PC-9 (cell line): ENCODE measurements at regions not wholly inside any gene's neighbourhood (a gene's known extent, or its start where the extent isn't known, plus 50 kb on each side); places are given as distances from the start of the nearest gene placed in this dataset.
A peak's percentile ranks its signal among the peaks of the same experiment; 100 is the strongest.

Experiments
- BruUV-seq: library from RNA; stranded (reverse); fragments of 400-500 nt; replicated peaks from 2 replicates; lab custom pipeline; 2021; lab: Mats Ljungman, UMichigan
- CTCF ChIA-PET: fragments of 300-600 bp; sonication (Branson Sonifier 250); formaldehyde crosslinking; loops from one replicate; lab custom pipeline; 2022; ENCODE audit warnings: antibody characterized with exemption; lab: Charles Lee
- POLR2A ChIA-PET: fragments of 300-600 bp; sonication (Branson Sonifier 250); formaldehyde crosslinking; loops from one replicate; lab custom pipeline; 2022; ENCODE audit warnings: antibody characterized with exemption; ENCODE audit not compliant: unreplicated experiment; lab: Charles Lee
- DNase-seq, 2 experiments: peaks; one replicate each; pipeline versions ENCODE4 v3.0.0 to v3.0.0-alpha.2; 2015 to 2022; ENCODE audit warnings: mixed read lengths in 1 of 2
- H2AFZ ChIP-seq: fragments of 200-600 bp; sonication (generic); 2 replicates; pipeline ENCODE4 v1.8.1; 2017; ENCODE audit warnings: antibody characterized with exemption
- H3F3A ChIP-seq: fragments of 200-600 bp; sonication (generic); 2 replicates; pipeline ENCODE4 v1.8.1; 2017; ENCODE audit warnings: antibody characterized with exemption, mild to moderate bottlenecking, low read depth; ENCODE audit not compliant: insufficient read depth
- H3K27ac ChIP-seq: fragments of 200-600 bp; sonication (generic); 2 replicates; pipeline ENCODE4 v1.6.1; 2016; ENCODE audit warnings: mixed run types
- H3K27me3 ChIP-seq: fragments of 200-600 bp; sonication (generic); 2 replicates; pipeline ENCODE4 v1.6.1; 2016; ENCODE audit warnings: low read depth, mixed run types; ENCODE audit not compliant: insufficient read depth
- H3K36me3 ChIP-seq: fragments of 200-600 bp; sonication (generic); 2 replicates; pipeline ENCODE4 v1.6.1; 2016; ENCODE audit warnings: low read depth, mixed run types
- H3K4me1 ChIP-seq: fragments of 200-600 bp; sonication (generic); replicated peaks from 2 replicates; pipeline ENCODE4 v1.6.1; 2016; ENCODE audit warnings: mixed run types; ENCODE audit not compliant: insufficient read depth
- H3K4me2 ChIP-seq: fragments of 200-600 bp; sonication (generic); 2 replicates; pipeline ENCODE4 v1.6.1; 2017; ENCODE audit warnings: mixed run types
- H3K4me3 ChIP-seq: fragments of 200-600 bp; sonication (generic); 2 replicates; pipeline ENCODE4 v1.6.1; 2016; ENCODE audit warnings: mixed run types
- H3K79me2 ChIP-seq: fragments of 200-600 bp; sonication (generic); 2 replicates; pipeline ENCODE4 v1.6.1; 2017; ENCODE audit warnings: low read depth, mixed run types
- H3K9me2 ChIP-seq: fragments of 200-600 bp; sonication (generic); 2 replicates; pipeline ENCODE4 v1.8.1; 2017; ENCODE audit warnings: mild to moderate bottlenecking; ENCODE audit not compliant: insufficient read depth
- H3K9me3 ChIP-seq: fragments of 200-600 bp; sonication (generic); 2 replicates; pipeline ENCODE4 v1.8.1; 2016; ENCODE audit warnings: low read depth; ENCODE audit not compliant: insufficient read depth
- H4K20me1 ChIP-seq: fragments of 200-600 bp; sonication (generic); 2 replicates; pipeline ENCODE4 v1.8.1; 2017; ENCODE audit not compliant: insufficient read depth
- CTCF ChIP-seq: fragments of 200-600 bp; sonication (generic); conservative IDR thresholded peaks from 2 replicates; pipeline ENCODE4 v1.6.1; 2017; ENCODE audit warnings: mixed run types, antibody characterized with exemption, mild to moderate bottlenecking, moderate library complexity
- EZH2 ChIP-seq: fragments of 200-600 bp; sonication (generic); IDR thresholded peaks from 2 replicates; pipeline ENCODE4 v1.8.0; 2017; ENCODE audit warnings: antibody characterized with exemption, low read depth
- intact Hi-C: fragments of 100-400 bp; cut with micrococcal nuclease; formaldehyde crosslinking; loops from one replicate; pipeline ENCODE4 v1.10.0; 2022; ENCODE audit not compliant: unreplicated experiment

- ChIA-PET CTCF (no interaction called here), POLR2A (no interaction called here)
- Histone ChIP-seq H3K27ac (peak overlapping the region; percentile 32; the same call in 1 of the 2 replicates), H3K9me2 (no peaks in the 10 kb centered on the region), H3K4me1 (peaks cover 12% of the 10 kb centered on the region), H3K4me3 (no peak overlapping the region), H3K36me3 (no peaks in the 10 kb centered on the region), H3K79me2 (no peaks in the 10 kb centered on the region), H2AFZ (no peak overlapping the region), H3K27me3 (no peaks in the 10 kb centered on the region), H3F3A (no peaks in the 10 kb centered on the region; the same call in 1 of the 2 replicates), H4K20me1 (no peaks in the 10 kb centered on the region), H3K4me2 (peak overlapping the region; percentile 47; the same call in 1 of the 2 replicates), H3K9me3 (peaks cover 8% of the 10 kb centered on the region)
- no TSS peak for BruUV-seq
- DNase-seq, result peak; percentile 53 to 85
- intact Hi-C loops, result no loop called here
- no peak for TF ChIP-seq EZH2
- TF ChIP-seq CTCF, result no peak
Observed at GRCh38 chr1:212536586-212536985, 72.0 kb upstream of the ATF3 start.

GRCh38 chr1:212537610-212538009 is 71.0 kb upstream of the ATF3 start:
- H3K27me3 ChIP-seq, result no peaks in the 10 kb centered on the region
- H3F3A ChIP-seq, result no peaks in the 10 kb centered on the region; the same call in 1 of the 2 replicates
- no peak overlapping the region for H3K27ac ChIP-seq
- intact Hi-C loops, result no loop called here
- no peaks in the 10 kb centered on the region for H3K79me2 ChIP-seq
- H3K4me1 ChIP-seq, result peaks cover 12% of the 10 kb centered on the region
- H3K4me3 ChIP-seq, result no peak overlapping the region
- no peak for DNase-seq
- H3K36me3 ChIP-seq, result no peaks in the 10 kb centered on the region
- H2AFZ ChIP-seq, result no peak overlapping the region
- H3K9me2 ChIP-seq, result no peaks in the 10 kb centered on the region
- no peak overlapping the region for H3K4me2 ChIP-seq
- peaks cover 8% of the 10 kb centered on the region for H3K9me3 ChIP-seq
- H4K20me1 ChIP-seq, result no peaks in the 10 kb centered on the region
- CTCF ChIA-PET, result interaction anchor here (0.7 kb wide), 1 partner anchor 8 kb away, joined by 9 read pairs; no protein-coding TSS in a partner anchor
- POLR2A ChIA-PET, result interaction anchor here (0.6 kb wide), 1 partner anchor 88 kb away, joined by 5 read pairs; no protein-coding TSS in a partner anchor
- TF ChIP-seq EZH2 (no peak), CTCF (no peak)
- no TSS peak for BruUV-seq

- TF ChIP-seq EZH2, result no peak
- TF ChIP-seq CTCF, result no peak
- intact Hi-C loops, result no loop called here
Observed at GRCh38 chr1:212539737-212540430, 68.7 kb upstream of the ATF3 start.

More at GRCh38 chr1:212539737-212540430, 68.7 kb upstream of the ATF3 start:
- Histone ChIP-seq H3K9me3 (peaks cover 8% of the 10 kb centered on the region), H3F3A (no peaks in the 10 kb centered on the region; the same call in 1 of the 2 replicates), H3K4me1 (peaks cover 12% of the 10 kb centered on the region), H3K27me3 (no peaks in the 10 kb centered on the region), H2AFZ (no peak overlapping the region), H3K27ac (no peak overlapping the region), H3K36me3 (no peaks in the 10 kb centered on the region), H3K79me2 (no peaks in the 10 kb centered on the region), H3K4me2 (no peak overlapping the region), H3K9me2 (no peaks in the 10 kb centered on the region), H4K20me1 (no peaks in the 10 kb centered on the region), H3K4me3 (no peak overlapping the region)
- no TSS peak for BruUV-seq
- ChIA-PET CTCF (no interaction called here), POLR2A (interaction anchor here (0.6 kb wide), 1 partner anchor 11 kb away, joined by 9 read pairs; no protein-coding TSS in a partner anchor)
- no peak for DNase-seq
